ENCODE measurements at regions not wholly inside any gene's neighbourhood (a gene's known extent, or its start where the extent isn't known, plus 50 kb on each side); places are given as distances from the start of the nearest gene placed in this dataset.
A peak's percentile ranks its signal among the peaks of the same experiment; 100 is the strongest.

- no peaks in the 10 kb centered on the region for H3K9me3 ChIP-seq
- no peak for ATAC-seq
- whole genome bisulfite sequencing, 3 donors = 95 to 99% (median 97%) methylated on average over 4 of the region's 4 CpGs
These were observed 138.9 kb upstream of the UBE2E1 start for GRCh38 chr3:23666818-23667217.

GRCh38 chr3:23667536-23668429 is 138.0 kb upstream of the UBE2E1 start:
- no peak overlapping the region for H3K4me3 ChIP-seq
- WGBS, 3 donors = 80 to 95% (median 91%) methylated on average over 6 of the region's 6 CpGs
- DNase-seq (no peak), ATAC-seq (no peak)
- peaks cover 12% of the 10 kb centered on the region for H3K4me1 ChIP-seq
- H3K36me3 ChIP-seq (ENCODE audit: insufficient read depth in 1 of 2, low read depth in 1 of 2) = no peaks in the 10 kb centered on the region
- TF ChIP-seq, protein P1, sequence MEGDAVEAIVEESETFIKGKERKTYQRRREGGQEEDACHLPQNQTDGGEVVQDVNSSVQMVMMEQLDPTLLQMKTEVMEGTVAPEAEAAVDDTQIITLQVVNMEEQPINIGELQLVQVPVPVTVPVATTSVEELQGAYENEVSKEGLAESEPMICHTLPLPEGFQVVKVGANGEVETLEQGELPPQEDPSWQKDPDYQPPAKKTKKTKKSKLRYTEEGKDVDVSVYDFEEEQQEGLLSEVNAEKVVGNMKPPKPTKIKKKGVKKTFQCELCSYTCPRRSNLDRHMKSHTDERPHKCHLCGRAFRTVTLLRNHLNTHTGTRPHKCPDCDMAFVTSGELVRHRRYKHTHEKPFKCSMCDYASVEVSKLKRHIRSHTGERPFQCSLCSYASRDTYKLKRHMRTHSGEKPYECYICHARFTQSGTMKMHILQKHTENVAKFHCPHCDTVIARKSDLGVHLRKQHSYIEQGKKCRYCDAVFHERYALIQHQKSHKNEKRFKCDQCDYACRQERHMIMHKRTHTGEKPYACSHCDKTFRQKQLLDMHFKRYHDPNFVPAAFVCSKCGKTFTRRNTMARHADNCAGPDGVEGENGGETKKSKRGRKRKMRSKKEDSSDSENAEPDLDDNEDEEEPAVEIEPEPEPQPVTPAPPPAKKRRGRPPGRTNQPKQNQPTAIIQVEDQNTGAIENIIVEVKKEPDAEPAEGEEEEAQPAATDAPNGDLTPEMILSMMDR (IDR thresholded peaks at IDR 0.05) = no peak
- intact Hi-C loops (cut with DNase I) = no loop called here
- no peaks in the 10 kb centered on the region for H3K9me3 ChIP-seq
- H3K27ac ChIP-seq = peak overlapping the region; percentile 25
- H3K27me3 ChIP-seq (ENCODE audit: insufficient read depth in 3 of 3, low read length in 2 of 3) = peaks cover 0 to 6% (median 2%) of the 10 kb centered on the region in 3 donors

More at GRCh38 chr3:23666818-23667217, 138.9 kb upstream of the UBE2E1 start:
- TF ChIP-seq, protein P1 (IDR thresholded peaks at IDR 0.05) = no peak
- intact Hi-C loops (cut with DNase I) = no loop called here
- Histone ChIP-seq H3K27ac (no peak overlapping the region), H3K36me3 (ENCODE audit: insufficient read depth in 1 of 2, low read depth in 1 of 2) (no peaks in the 10 kb centered on the region), H3K27me3 (ENCODE audit: insufficient read depth in 3 of 3, low read length in 2 of 3) (peaks cover 0 to 6% (median 1%) of the 10 kb centered on the region in 3 donors), H3K4me1 (peaks cover 12% of the 10 kb centered on the region), H3K4me3 (no peak overlapping the region)
- no peak for DNase-seq

DNA sequence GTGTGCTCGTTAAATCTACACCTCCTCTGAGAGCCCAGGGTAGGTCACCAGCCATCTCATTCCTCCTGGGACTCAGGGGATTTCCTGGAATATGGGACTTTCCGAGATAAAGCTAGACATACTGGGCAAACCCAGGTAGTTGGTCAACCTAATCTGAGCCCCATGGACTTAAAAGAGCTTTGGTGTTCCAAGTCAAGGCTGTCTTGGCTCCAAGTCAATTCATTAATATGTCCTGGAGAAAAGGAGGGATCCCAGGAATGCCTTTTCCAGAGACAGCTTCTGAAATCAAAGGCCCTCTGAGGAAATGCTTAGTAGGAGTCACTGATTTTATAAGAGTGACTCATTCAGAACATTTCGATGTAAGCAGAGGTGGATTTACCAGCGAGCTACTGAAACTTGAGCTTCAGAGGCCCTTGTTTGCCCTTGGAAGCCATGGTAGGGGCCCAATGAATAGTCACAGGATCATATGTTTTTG is 137.3 kb upstream of the UBE2E1 start:
- ATAC-seq = peak; percentile 68 to 80 (median 76)
- no peak for DNase-seq
- peak overlapping the region; percentile 25 for H3K27ac ChIP-seq
- TF ChIP-seq, protein P1 (IDR thresholded peaks at IDR 0.05) = no peak
- no peak overlapping the region for H3K4me3 ChIP-seq
- H3K9me3 ChIP-seq = no peaks in the 10 kb centered on the region
- intact Hi-C loops (cut with DNase I) = no loop called here
- peaks cover 12% of the 10 kb centered on the region for H3K4me1 ChIP-seq
- no peaks in the 10 kb centered on the region for H3K36me3 ChIP-seq (ENCODE audit: insufficient read depth in 1 of 2, low read depth in 1 of 2)
- peaks cover 0 to 6% (median 2%) of the 10 kb centered on the region in 3 donors for H3K27me3 ChIP-seq (ENCODE audit: insufficient read depth in 3 of 3, low read length in 2 of 3)
- 19 to 44% (median 32%) methylated on average over 4 of the region's 4 CpGs for WGBS, 3 donors

- no peaks in the 10 kb centered on the region for H3K9me3 ChIP-seq
- intact Hi-C loops (cut with DNase I) = no loop called here
- WGBS, 3 donors = 85 to 89% (median 87%) methylated on average over 8 of the region's 8 CpGs
- H3K27me3 ChIP-seq (ENCODE audit: insufficient read depth in 3 of 3, low read length in 2 of 3) = peaks cover 0 to 6% (median 2%) of the 10 kb centered on the region in 3 donors
- TF ChIP-seq, protein P1 (IDR thresholded peaks at IDR 0.05) = no peak
- ATAC-seq (no peak), DNase-seq (no peak)
- H3K4me3 ChIP-seq = no peak overlapping the region
- H3K27ac ChIP-seq = no peak overlapping the region
- H3K4me1 ChIP-seq = peaks cover 12% of the 10 kb centered on the region
- H3K36me3 ChIP-seq (ENCODE audit: insufficient read depth in 1 of 2, low read depth in 1 of 2) = no peaks in the 10 kb centered on the region
These were observed 136.1 kb upstream of the UBE2E1 start for GRCh38 chr3:23669541-23670255.

All from psoas muscle (tissue), 7 donors.